SK-N-SH (cell line): ENCODE measurements at regions not wholly inside any gene's neighbourhood (a gene's known extent, or its start where the extent isn't known, plus 50 kb on each side); places are given as distances from the start of the nearest gene placed in this dataset.

Experiments used
- CTCF ChIA-PET: fragments of 300-600, 350-600 bp; formaldehyde crosslinking; extraction: SDS; loops from one replicate; lab custom pipeline; 2021; lab: Yijun Ruan, JAX
- POLR2A ChIA-PET: fragments of 350-600 bp; sonication (Branson Sonifier 250); formaldehyde crosslinking; extraction: SDS; loops from one replicate; lab custom pipeline; 2020; ENCODE audit warnings: antibody characterized with exemption, inconsistent platforms; lab: Yijun Ruan, JAX
- DNase-seq: peaks from one replicate; pipeline ENCODE4 v3.0.0; 2012
- H2AFZ ChIP-seq: fragments of 200-600 bp; sonication (generic); 2 replicates; pipeline ENCODE4 v1.8.1; 2016; ENCODE audit warnings: antibody characterized with exemption, mild to moderate bottlenecking, low read depth
- H3F3A ChIP-seq: fragments of 200-600 bp; sonication (generic); replicated peaks from 2 replicates; pipeline ENCODE3; 2016; ENCODE audit warnings: antibody characterized with exemption, mild to moderate bottlenecking; ENCODE audit not compliant: insufficient read depth
- H3K27ac ChIP-seq, 2 experiments: fragments of 200-500 bp in 1 of 2; fragments of 200-600 bp in 1 of 2; sonication (Bioruptor generic) in 1 of 2; sonication (generic), shearing (Covaris generic) in 1 of 2; 2 replicates each; pipeline versions ENCODE4 v1.5.1 to v1.6.1; 2014 to 2016; ENCODE audit warnings: low read depth in 2 of 2, inconsistent platforms in 1 of 2, low read length in 1 of 2, mild to moderate bottlenecking in 1 of 2, mixed read lengths in 1 of 2
- H3K27me3 ChIP-seq: fragments of 200-600 bp; sonication (generic), shearing (Covaris generic); 2 replicates; pipeline ENCODE4 v1.6.1; 2016; ENCODE audit warnings: mixed run types; ENCODE audit not compliant: insufficient read depth
- H3K36me3 ChIP-seq, 2 experiments: fragments of 200-500 bp in 1 of 2; fragments of 200-600 bp in 1 of 2; sonication (Bioruptor generic) in 1 of 2; sonication (generic) in 1 of 2; replicated peaks in 1 of 2; 2 replicates each; pipeline versions ENCODE3 to v1.5.1; 2014 to 2016; ENCODE audit warnings: low read length in 1 of 2, mild to moderate bottlenecking in 1 of 2; ENCODE audit not compliant: insufficient read depth in 2 of 2, control insufficient read depth in 1 of 2
- H3K4me1 ChIP-seq, 2 experiments: fragments of 200-500 bp in 1 of 2; fragments of 200-600 bp in 1 of 2; sonication (Bioruptor generic) in 1 of 2; sonication (generic), shearing (Covaris generic) in 1 of 2; 2 replicates each; pipeline versions ENCODE4 v1.5.1 to v1.6.1; 2014 to 2016; ENCODE audit warnings: low read depth in 1 of 2, low read length in 1 of 2, mixed run types in 1 of 2; ENCODE audit not compliant: insufficient read depth in 2 of 2, control insufficient read depth in 1 of 2
- H3K4me2 ChIP-seq: fragments of 200-600 bp; sonication (generic), shearing (Covaris generic); 2 replicates; pipeline ENCODE4 v1.6.1; 2017; ENCODE audit warnings: mixed run types
- H3K4me3 ChIP-seq, 2 experiments: fragments of 200-500 bp in 1 of 2; fragments of 200-600 bp in 1 of 2; sonication (Bioruptor generic) in 1 of 2; sonication (generic), shearing (Covaris generic) in 1 of 2; 2 replicates each; pipeline versions ENCODE4 v1.5.1 to v1.8.1; 2014 to 2016; ENCODE audit warnings: low read depth in 2 of 2, inconsistent platforms in 1 of 2, low read length in 1 of 2, mild to moderate bottlenecking in 1 of 2, mixed read lengths in 1 of 2, moderate library complexity in 1 of 2
- H3K79me2 ChIP-seq: fragments of 200-600 bp; sonication (generic); 2 replicates; pipeline ENCODE4 v1.8.1; 2017; ENCODE audit warnings: mild to moderate bottlenecking; ENCODE audit not compliant: insufficient read depth
- H3K9ac ChIP-seq: fragments of 200-600 bp; sonication (generic); 2 replicates; pipeline ENCODE4 v1.6.1; 2017; ENCODE audit warnings: mixed run types
- H3K9me2 ChIP-seq: fragments of 200-600 bp; sonication (generic); 2 replicates; pipeline ENCODE4 v1.6.1; 2017; ENCODE audit warnings: mixed run types
- H3K9me3 ChIP-seq: fragments of 200-600 bp; sonication (generic); 2 replicates; pipeline ENCODE4 v1.6.1; 2017; ENCODE audit warnings: mixed run types, mild to moderate bottlenecking, moderate library complexity
- H4K20me1 ChIP-seq: fragments of 200-600 bp; sonication (generic); 2 replicates; pipeline ENCODE4 v1.6.1; 2017; ENCODE audit warnings: mild to moderate bottlenecking, mixed run types; ENCODE audit not compliant: insufficient read depth
- CHD2 ChIP-seq: fragments of 150-350 bp; IDR thresholded peaks from 2 replicates; pipeline ENCODE4 v1.6.1; 2018; ENCODE audit warnings: low read length; ENCODE audit not compliant: partially characterized antibody
- ELF1 ChIP-seq: IDR thresholded peaks from 2 replicates; pipeline ENCODE4 v1.4.0; 2012
- EP300 ChIP-seq, 2 experiments: IDR thresholded peaks; 2 replicates each; pipeline versions ENCODE4 v1.4.0 to v1.6.1; 2012; ENCODE audit warnings: borderline replicate concordance in 1 of 2, low read depth in 1 of 2, low read length in 1 of 2
- FOXJ3 ChIP-seq: sonication (generic); formaldehyde crosslinking; IDR thresholded peaks from 2 replicates; pipeline ENCODE4 v1.5.1; 2020; ENCODE audit warnings: mild to moderate bottlenecking, missing genetic modification reagents
- FOXM1 ChIP-seq: IDR thresholded peaks from 2 replicates; pipeline ENCODE4 v1.4.0; 2012; ENCODE audit warnings: low read depth, mild to moderate bottlenecking
- MEF2A ChIP-seq: IDR thresholded peaks from 2 replicates; pipeline ENCODE4 v1.4.0; 2012; ENCODE audit warnings: low read depth, borderline replicate concordance
- NFIC ChIP-seq: IDR thresholded peaks from 2 replicates; pipeline ENCODE4 v1.4.0; 2012; ENCODE audit warnings: borderline replicate concordance
- NRF1 ChIP-seq: IDR thresholded peaks from 2 replicates; pipeline ENCODE4 v1.6.1; 2012; ENCODE audit warnings: low read depth, mild to moderate bottlenecking, low read length
- POLR2AphosphoS5 ChIP-seq: IDR thresholded peaks from 2 replicates; pipeline ENCODE4 v1.6.1; 2012; ENCODE audit warnings: low read depth, low read length
- RCOR1 ChIP-seq: fragments of 150-350 bp; IDR thresholded peaks from 2 replicates; pipeline ENCODE4 v1.6.1; 2017; ENCODE audit warnings: antibody characterized with exemption, low read length
- SIN3A ChIP-seq: IDR thresholded peaks from 2 replicates; pipeline ENCODE4 v1.6.1; 2012; ENCODE audit warnings: low read depth, mild to moderate bottlenecking, low read length, moderate library complexity, borderline replicate concordance
- TCF12 ChIP-seq: IDR thresholded peaks from 2 replicates; pipeline ENCODE4 v1.4.0; 2012
- TEAD4 ChIP-seq: IDR thresholded peaks from 2 replicates; pipeline ENCODE4 v1.4.0; 2012; ENCODE audit warnings: mild to moderate bottlenecking, borderline replicate concordance; ENCODE audit not compliant: insufficient read depth
- YY1 ChIP-seq: IDR thresholded peaks from 2 replicates; pipeline ENCODE4 v1.4.0; 2012; ENCODE audit warnings: low read depth, mild to moderate bottlenecking
- WGBS: methylation state at CpG from one replicate; pipeline ENCODE4 v1.1.6; 2017; ENCODE audit warnings: low lambda C conversion rate; 5-methylcytosine and 5-hydroxymethylcytosine counted together
- TF ChIP-seq, protein P1 (sequence below): fragments of 150-350 bp; IDR thresholded peaks from 2 replicates; pipeline ENCODE4 v1.6.1; 2016; ENCODE audit warnings: mild to moderate bottlenecking, low read depth, low read length
- TF ChIP-seq, protein P2 (sequence below): IDR thresholded peaks from 2 replicates; pipeline ENCODE4 v1.6.1; 2012; ENCODE audit warnings: mild to moderate bottlenecking, low read depth, low read length, moderate library complexity
- TF ChIP-seq, protein P3 (sequence below): IDR thresholded peaks from 2 replicates; pipeline ENCODE4; 2012
- TF ChIP-seq, protein P4 (sequence below): IDR thresholded peaks from 2 replicates; pipeline ENCODE4 v1.4.0; 2012; ENCODE audit warnings: low read depth, borderline replicate concordance
- TF ChIP-seq, protein P5 (sequence below): fragments of 200-600 bp; sonication (generic); IDR thresholded peaks from 2 replicates; pipeline ENCODE4 v1.6.1; 2017; ENCODE audit warnings: antibody characterized with exemption, mild to moderate bottlenecking, moderate library complexity

DNA sequence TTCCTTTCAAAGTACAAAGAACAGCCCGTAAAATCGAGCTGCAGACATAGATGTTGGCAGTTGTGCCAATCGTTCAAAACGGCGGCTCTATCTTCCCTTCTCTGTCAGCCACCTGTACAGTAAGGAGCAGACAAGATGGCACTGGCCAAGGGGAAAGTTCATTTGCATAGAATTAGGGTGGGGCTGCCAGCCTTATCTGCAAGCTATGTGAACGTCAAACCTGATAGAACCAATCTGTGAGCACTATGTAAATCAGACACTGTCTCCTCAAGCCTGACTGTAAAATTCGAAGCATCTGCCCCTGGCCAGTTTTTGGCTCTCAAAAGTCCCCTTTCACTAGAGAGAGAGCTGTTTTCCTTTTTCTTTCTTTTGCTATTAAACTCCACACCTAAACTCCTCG lies 374.5 kb downstream of the EPM2A start:
- no peak overlapping the region for H2AFZ ChIP-seq
- no peaks in the 10 kb centered on the region for H4K20me1 ChIP-seq
- TF ChIP-seq TEAD4: no peak
- H3K4me2 ChIP-seq: no peak overlapping the region
- no peaks in the 10 kb centered on the region for H3K36me3 ChIP-seq
- H3K27me3 ChIP-seq: no peaks in the 10 kb centered on the region
- no peaks in the 10 kb centered on the region for H3K79me2 ChIP-seq
- H3K9me3 ChIP-seq: no peaks in the 10 kb centered on the region
- no peaks in the 10 kb centered on the region for H3K9me2 ChIP-seq
- no peaks in the 10 kb centered on the region; a peak in 1 of 4 replicates for H3K4me1 ChIP-seq
- H3K27ac ChIP-seq: no peak overlapping the region
- POLR2A ChIA-PET: no interaction called here
- 55% methylated on average over 8 of the region's 8 CpGs for WGBS
- no peak overlapping the region for H3K9ac ChIP-seq
- H3F3A ChIP-seq: no peaks in the 10 kb centered on the region
- no peak overlapping the region for H3K4me3 ChIP-seq
- CTCF ChIA-PET: no interaction called here
- DNase-seq: no peak

DNA sequence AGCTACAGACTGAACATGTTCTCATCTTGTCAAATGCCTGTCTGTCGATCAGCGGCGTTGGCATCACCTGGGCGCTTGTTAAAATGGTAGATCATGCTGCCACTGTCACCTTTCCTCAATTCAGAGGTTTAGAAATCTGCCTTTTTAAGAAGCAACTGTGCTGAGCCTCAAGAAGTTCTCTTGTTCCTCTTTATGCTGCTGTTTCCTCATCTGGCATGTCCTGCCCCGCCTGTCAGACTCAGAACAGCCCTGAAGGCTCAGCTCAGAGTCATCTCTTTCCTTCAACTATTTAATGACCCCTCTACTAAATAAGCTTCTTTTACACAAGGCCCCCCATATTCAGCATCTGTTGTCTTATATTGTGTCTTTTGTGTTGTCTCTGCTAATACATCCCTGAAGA lies 368.2 kb downstream of the EPM2A start:
- no peaks in the 10 kb centered on the region for H3K9me3 ChIP-seq
- H3K9ac ChIP-seq: no peak overlapping the region
- no peaks in the 10 kb centered on the region for H3F3A ChIP-seq
- POLR2A ChIA-PET: no interaction called here
- no peak for TF ChIP-seq ELF1
- TF ChIP-seq, protein P1, sequence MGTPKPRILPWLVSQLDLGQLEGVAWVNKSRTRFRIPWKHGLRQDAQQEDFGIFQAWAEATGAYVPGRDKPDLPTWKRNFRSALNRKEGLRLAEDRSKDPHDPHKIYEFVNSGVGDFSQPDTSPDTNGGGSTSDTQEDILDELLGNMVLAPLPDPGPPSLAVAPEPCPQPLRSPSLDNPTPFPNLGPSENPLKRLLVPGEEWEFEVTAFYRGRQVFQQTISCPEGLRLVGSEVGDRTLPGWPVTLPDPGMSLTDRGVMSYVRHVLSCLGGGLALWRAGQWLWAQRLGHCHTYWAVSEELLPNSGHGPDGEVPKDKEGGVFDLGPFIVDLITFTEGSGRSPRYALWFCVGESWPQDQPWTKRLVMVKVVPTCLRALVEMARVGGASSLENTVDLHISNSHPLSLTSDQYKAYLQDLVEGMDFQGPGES: no peak
- TF ChIP-seq POLR2AphosphoS5: no peak
- TF ChIP-seq, protein P2, sequence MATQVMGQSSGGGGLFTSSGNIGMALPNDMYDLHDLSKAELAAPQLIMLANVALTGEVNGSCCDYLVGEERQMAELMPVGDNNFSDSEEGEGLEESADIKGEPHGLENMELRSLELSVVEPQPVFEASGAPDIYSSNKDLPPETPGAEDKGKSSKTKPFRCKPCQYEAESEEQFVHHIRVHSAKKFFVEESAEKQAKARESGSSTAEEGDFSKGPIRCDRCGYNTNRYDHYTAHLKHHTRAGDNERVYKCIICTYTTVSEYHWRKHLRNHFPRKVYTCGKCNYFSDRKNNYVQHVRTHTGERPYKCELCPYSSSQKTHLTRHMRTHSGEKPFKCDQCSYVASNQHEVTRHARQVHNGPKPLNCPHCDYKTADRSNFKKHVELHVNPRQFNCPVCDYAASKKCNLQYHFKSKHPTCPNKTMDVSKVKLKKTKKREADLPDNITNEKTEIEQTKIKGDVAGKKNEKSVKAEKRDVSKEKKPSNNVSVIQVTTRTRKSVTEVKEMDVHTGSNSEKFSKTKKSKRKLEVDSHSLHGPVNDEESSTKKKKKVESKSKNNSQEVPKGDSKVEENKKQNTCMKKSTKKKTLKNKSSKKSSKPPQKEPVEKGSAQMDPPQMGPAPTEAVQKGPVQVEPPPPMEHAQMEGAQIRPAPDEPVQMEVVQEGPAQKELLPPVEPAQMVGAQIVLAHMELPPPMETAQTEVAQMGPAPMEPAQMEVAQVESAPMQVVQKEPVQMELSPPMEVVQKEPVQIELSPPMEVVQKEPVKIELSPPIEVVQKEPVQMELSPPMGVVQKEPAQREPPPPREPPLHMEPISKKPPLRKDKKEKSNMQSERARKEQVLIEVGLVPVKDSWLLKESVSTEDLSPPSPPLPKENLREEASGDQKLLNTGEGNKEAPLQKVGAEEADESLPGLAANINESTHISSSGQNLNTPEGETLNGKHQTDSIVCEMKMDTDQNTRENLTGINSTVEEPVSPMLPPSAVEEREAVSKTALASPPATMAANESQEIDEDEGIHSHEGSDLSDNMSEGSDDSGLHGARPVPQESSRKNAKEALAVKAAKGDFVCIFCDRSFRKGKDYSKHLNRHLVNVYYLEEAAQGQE: no peak
- no peak for TF ChIP-seq EP300 (IDR thresholded peaks at IDR 0.05; ENCODE audit: borderline replicate concordance in 1 of 2, low read depth in 1 of 2, low read length in 1 of 2)
- TF ChIP-seq NFIC: no peak
- no peak for TF ChIP-seq TCF12
- no peak for TF ChIP-seq FOXJ3 (CRISPR knock-in tag)
- no peak for TF ChIP-seq FOXM1
- no peak for TF ChIP-seq TEAD4
- TF ChIP-seq NRF1: no peak
- TF ChIP-seq MEF2A: no peak
- no peak for TF ChIP-seq SIN3A
- TF ChIP-seq, protein P3, sequence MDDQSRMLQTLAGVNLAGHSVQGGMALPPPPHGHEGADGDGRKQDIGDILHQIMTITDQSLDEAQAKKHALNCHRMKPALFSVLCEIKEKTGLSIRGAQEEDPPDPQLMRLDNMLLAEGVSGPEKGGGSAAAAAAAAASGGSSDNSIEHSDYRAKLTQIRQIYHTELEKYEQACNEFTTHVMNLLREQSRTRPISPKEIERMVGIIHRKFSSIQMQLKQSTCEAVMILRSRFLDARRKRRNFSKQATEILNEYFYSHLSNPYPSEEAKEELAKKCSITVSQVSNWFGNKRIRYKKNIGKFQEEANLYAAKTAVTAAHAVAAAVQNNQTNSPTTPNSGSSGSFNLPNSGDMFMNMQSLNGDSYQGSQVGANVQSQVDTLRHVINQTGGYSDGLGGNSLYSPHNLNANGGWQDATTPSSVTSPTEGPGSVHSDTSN: no peak
- no peak for TF ChIP-seq YY1
- TF ChIP-seq, protein P4, sequence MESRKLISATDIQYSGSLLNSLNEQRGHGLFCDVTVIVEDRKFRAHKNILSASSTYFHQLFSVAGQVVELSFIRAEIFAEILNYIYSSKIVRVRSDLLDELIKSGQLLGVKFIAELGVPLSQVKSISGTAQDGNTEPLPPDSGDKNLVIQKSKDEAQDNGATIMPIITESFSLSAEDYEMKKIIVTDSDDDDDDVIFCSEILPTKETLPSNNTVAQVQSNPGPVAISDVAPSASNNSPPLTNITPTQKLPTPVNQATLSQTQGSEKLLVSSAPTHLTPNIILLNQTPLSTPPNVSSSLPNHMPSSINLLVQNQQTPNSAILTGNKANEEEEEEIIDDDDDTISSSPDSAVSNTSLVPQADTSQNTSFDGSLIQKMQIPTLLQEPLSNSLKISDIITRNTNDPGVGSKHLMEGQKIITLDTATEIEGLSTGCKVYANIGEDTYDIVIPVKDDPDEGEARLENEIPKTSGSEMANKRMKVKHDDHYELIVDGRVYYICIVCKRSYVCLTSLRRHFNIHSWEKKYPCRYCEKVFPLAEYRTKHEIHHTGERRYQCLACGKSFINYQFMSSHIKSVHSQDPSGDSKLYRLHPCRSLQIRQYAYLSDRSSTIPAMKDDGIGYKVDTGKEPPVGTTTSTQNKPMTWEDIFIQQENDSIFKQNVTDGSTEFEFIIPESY: no peak
- TF ChIP-seq, protein P5, sequence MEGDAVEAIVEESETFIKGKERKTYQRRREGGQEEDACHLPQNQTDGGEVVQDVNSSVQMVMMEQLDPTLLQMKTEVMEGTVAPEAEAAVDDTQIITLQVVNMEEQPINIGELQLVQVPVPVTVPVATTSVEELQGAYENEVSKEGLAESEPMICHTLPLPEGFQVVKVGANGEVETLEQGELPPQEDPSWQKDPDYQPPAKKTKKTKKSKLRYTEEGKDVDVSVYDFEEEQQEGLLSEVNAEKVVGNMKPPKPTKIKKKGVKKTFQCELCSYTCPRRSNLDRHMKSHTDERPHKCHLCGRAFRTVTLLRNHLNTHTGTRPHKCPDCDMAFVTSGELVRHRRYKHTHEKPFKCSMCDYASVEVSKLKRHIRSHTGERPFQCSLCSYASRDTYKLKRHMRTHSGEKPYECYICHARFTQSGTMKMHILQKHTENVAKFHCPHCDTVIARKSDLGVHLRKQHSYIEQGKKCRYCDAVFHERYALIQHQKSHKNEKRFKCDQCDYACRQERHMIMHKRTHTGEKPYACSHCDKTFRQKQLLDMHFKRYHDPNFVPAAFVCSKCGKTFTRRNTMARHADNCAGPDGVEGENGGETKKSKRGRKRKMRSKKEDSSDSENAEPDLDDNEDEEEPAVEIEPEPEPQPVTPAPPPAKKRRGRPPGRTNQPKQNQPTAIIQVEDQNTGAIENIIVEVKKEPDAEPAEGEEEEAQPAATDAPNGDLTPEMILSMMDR: no peak
- no peak for TF ChIP-seq CHD2
- TF ChIP-seq RCOR1: no peak
- H3K36me3 ChIP-seq: no peaks in the 10 kb centered on the region
- no peaks in the 10 kb centered on the region for H3K79me2 ChIP-seq
- no peak for DNase-seq
- no peak overlapping the region for H2AFZ ChIP-seq
- no peaks in the 10 kb centered on the region; a peak in 1 of 4 replicates for H3K4me1 ChIP-seq
- H3K4me2 ChIP-seq: no peak overlapping the region
- CTCF ChIA-PET: interaction anchor here (0.6 kb wide), 1 partner anchor 31 kb away, joined by 3 read pairs; no protein-coding TSS in a partner anchor
- no peak overlapping the region for H3K27ac ChIP-seq
- H3K9me2 ChIP-seq: no peaks in the 10 kb centered on the region
- WGBS: 68% methylated on average over 5 of the region's 5 CpGs
- H3K4me3 ChIP-seq: no peak overlapping the region
- H4K20me1 ChIP-seq: no peaks in the 10 kb centered on the region
- no peaks in the 10 kb centered on the region for H3K27me3 ChIP-seq
